CD4-positive, alpha-beta T cell treated with Interleukin-12 subunit alpha and Interleukin-12 subunit beta, for 1 hour (primary cell): ENCODE measurements at regions not wholly inside any gene's neighbourhood (a gene's known extent, or its start where the extent isn't known, plus 50 kb on each side); places are given as distances from the start of the nearest gene placed in this dataset.

Experiments used
- DNase-seq: peaks from one replicate; pipeline ENCODE4 v3.0.0-alpha.2; 2020

GRCh38 chr11:80082406-80082805 lies 641.6 kb upstream of the TENM4 start:
- no peak for DNase-seq

- no peak for DNase-seq
These were observed 636.3 kb upstream of the TENM4 start for GRCh38 chr11:80077113-80077512.

- no peak for DNase-seq
These were observed 634.0 kb upstream of the TENM4 start for GRCh38 chr11:80074837-80075236.

- no peak for DNase-seq
These were observed 625.5 kb upstream of the TENM4 start for GRCh38 chr11:80066291-80066690.

GRCh38 chr11:80065086-80065485 lies 624.3 kb upstream of the TENM4 start:
- DNase-seq, result no peak

- no peak for DNase-seq
These were observed 620.2 kb upstream of the TENM4 start for GRCh38 chr11:80061056-80061455.

- no peak for DNase-seq
These were observed 613.8 kb upstream of the TENM4 start for GRCh38 chr11:80054582-80055165.

- DNase-seq, result no peak
These were observed 607.7 kb upstream of the TENM4 start for GRCh38 chr11:80048513-80048912.

GRCh38 chr11:80041136-80042000 lies 600.5 kb upstream of the TENM4 start:
- DNase-seq, result no peak

- no peak for DNase-seq
These were observed 594.0 kb upstream of the TENM4 start for GRCh38 chr11:80034801-80035200.

GRCh38 chr11:80031014-80031600 lies 590.3 kb upstream of the TENM4 start:
- no peak for DNase-seq

GRCh38 chr11:80028998-80029397 lies 588.2 kb upstream of the TENM4 start:
- no peak for DNase-seq

- no peak for DNase-seq
These were observed 583.3 kb upstream of the TENM4 start for GRCh38 chr11:80024119-80024518.

- no peak for DNase-seq
These were observed 582.6 kb upstream of the TENM4 start for GRCh38 chr11:80023386-80023785.

- DNase-seq, result no peak
These were observed 569.7 kb upstream of the TENM4 start for GRCh38 chr11:80010536-80010935.

- DNase-seq, result no peak
These were observed 568.3 kb upstream of the TENM4 start for GRCh38 chr11:80009081-80009480.

- no peak for DNase-seq
These were observed 566.8 kb upstream of the TENM4 start for GRCh38 chr11:80007616-80008015.

GRCh38 chr11:79990141-79990540 lies 549.3 kb upstream of the TENM4 start:
- no peak for DNase-seq

GRCh38 chr11:79982185-79982584 lies 541.4 kb upstream of the TENM4 start:
- DNase-seq, result no peak

- DNase-seq, result no peak
These were observed 540.1 kb upstream of the TENM4 start for GRCh38 chr11:79980916-79981315.

GRCh38 chr11:79973721-79974617 lies 533.1 kb upstream of the TENM4 start:
- no peak for DNase-seq

GRCh38 chr11:79971255-79971654 lies 530.4 kb upstream of the TENM4 start:
- DNase-seq, result no peak

- no peak for DNase-seq
These were observed 525.8 kb upstream of the TENM4 start for GRCh38 chr11:79966592-79966991.
